ENCODE measurements at regions not wholly inside any gene's neighbourhood (a gene's known extent, or its start where the extent isn't known, plus 50 kb on each side); places are given as distances from the start of the nearest gene placed in this dataset.
"Not testable (repeated sequence)": the region's sequence is repeated elsewhere in the genome, so short reads cannot be mapped to it uniquely, and the experiment has no call there.

DNA sequence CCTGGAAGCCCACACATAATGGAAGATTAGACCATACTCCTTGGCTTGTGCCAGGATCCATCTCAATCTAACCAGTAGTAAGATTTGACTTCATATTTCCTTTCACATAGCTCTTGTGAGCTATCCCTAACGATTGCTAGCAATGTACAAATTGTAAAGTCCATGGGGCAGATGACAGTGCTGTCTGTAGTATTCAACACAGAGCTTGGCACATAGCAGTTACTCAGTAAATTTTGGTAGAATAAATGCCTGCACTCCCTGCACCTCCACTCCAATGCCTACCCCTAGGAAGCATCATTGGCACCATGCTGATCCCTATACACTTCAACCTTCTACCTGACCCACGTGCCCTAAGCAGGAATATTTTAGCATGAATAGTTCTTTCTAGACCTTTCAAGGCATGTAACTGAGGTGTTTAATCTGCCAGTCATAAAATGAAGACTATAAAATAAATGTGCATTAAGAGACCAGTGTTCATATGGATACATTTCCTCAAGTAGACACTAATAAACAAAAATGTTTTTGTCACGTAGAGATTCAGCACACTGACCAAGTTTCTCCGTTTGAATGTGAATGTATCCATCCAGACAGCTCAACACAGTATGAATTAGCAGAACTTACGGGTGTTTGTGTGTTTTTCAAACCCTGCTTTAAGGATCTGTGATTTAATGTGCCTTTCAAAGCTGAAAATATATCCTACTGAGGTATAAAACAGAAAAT is 98.8 kb downstream of the BMP4 start:
- DNase-seq, result no peak

DNA sequence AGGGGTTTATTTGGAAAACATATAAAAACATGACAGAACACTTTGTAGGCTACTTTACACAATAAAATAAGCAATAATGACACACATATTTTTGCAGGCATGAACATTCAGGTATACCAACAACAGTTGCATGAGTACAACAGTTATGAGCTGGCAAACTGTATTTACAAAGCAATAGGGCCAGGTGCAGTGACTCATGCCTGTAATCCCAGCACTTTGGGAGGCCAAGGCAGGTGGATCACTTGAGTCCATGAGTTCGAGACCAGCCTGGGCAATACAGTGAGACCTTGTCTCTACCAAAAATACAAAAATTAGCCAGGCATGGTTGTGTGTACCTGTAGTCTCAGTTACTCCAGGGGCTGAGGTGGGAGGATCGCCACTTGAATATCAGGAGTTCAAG is 101.1 kb downstream of the BMP4 start:
- DNase-seq, result no peak

DNA sequence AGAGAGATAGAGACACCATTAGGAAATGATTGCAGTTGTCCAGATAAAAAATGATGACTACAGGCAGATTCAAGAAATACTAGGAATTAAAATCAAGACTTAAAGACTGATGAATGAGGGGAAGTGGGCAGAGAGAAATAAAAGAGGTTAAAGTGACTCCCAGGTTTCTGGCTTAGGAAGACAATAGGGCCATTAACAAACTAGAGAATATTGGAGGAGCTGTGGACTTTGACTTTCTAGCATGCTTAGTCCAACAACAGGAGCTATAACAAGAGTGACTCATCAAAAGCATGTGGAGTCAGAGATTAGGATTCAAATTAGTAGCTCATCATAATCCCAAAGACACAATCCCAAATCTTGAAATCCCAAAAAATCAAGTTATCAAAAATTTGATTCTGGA is 101.5 kb downstream of the BMP4 start:
- no peak for DNase-seq

DNA sequence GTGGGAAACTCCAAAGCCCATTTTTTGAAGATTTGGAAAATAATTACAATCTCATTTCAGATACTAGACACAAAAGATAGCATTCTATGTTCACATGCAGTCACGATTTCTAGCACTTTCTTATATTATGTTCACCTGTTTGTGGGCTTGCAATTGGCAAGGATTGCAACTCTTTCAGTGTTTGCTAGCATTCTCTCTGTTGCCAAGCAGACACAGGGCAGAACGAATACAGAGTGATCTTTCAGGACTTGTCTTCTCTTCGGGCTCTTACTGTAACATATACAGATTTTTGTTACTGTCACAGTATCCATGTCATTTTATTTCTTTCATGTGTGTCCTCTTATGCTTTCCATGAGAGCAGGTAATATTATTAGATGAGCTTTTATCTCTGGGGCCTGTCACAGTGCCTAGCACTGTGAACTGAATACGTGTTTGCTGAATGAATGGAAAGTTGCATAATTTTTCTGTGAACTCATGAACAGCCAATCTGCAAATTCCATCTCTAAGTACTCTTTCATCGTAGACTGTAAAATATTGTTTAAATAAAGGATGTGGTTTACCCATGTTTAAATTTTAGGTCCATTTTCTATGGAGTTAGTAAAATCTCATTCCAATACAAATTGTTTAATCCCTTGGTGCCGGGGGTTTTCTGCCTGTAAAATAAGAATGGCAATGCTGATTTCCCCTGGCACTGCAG is 105.1 kb downstream of the BMP4 start:
- DNase-seq, result no peak

DNA sequence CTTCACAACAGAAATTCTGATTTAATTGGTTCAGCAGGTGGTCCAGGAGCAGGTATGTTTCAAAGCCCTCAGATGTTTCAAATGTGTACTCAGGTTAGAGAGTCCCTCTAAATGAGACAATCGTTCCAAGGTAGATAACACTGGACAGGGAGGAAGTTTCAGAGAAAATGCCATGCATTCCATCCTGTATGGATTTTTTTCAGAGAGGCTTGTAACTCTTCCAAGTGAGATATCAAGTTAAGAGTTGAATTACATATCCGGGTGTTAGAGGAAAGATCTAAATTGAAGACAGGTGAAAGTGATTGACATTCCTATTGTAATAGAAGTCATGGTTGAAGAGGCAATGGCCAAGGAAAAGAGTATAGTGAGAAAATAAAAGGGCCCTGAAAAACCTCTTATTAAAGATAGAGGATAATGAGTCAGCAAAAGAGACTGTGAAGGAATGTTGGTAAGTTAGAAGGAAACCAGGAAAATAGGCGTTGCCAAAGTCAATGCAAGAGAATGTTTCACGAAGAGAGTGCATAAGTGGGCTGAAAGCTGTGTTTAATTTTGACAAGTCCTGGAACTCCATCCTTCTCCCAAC is 105.8 kb downstream of the BMP4 start:
- DNase-seq, result no peak

DNA sequence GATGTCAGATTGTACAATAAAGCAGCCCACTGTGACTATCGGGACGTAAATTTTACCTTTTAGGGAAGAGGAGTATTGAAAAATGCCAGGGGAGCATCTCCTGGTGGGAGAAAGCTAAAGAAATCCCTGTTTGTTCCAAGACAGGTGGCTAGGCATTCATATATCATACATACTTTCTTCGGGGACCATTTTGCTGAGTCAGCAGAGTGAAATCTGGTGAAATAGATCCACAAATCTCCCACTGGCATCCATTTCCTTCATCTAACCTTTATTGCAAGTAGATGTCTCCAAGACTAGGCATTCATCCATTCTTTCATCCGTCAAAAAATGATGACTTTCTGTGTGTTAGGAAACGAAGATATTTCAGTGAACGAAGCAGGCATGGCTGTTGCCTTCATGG is 107.1 kb downstream of the BMP4 start:
- DNase-seq, result no peak

DNA sequence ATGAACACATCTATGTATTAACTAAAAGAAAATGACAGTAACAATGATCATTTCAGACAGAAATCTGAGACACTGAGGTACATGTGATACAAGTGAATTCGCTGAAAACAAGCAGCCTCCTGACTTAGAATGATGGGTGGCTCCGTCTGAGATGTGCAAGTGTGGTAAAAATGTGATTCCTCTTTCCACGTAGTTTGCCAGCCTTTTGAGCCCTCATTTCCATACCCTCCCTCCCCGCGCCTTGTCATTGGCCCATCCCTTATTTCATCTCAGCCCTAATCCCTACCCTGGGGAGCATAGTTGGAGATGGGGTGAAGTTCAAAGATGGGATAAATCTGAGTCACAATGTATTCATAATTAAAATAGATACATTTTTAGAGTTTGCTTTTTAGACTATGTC is 107.8 kb downstream of the BMP4 start:
- no peak for DNase-seq

DNA sequence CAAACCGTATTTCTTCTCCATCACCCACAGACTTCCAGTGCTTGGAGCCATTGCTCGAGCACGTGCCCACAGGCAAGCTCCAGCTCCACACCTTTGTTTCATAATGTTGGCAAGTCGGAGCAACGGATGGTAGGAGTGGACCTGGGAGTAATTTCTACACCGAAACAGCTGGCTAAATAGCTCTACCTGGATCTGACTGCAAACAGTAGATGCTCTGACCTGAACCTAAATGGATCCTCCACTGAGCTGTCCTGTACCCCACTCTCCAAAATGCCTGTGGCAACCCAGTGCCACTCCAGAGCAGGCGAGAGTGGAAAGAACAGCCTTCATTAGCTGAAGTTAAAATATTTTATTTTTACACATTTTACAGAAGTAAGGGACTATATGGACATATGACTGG is 108.7 kb downstream of the BMP4 start:
- no peak for DNase-seq

DNA sequence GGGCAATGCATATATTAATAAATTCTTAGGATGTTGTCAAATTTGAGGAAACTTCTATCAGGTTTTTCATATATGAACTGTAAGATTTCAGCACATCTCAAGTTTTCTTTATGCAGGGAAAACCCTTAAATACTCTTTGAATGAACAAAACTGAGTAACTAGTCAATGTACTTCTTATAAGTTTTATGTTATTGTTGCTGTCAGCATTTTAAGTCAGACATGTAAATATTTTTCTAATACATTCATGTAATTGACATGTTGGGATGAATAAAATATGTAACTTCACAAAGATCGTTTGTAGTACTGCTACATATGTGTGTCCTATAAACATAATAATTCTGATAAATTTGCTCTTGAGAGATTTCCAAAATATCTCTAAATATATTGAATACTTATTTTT is 109.6 kb downstream of the BMP4 start:
- no peak for DNase-seq

DNA sequence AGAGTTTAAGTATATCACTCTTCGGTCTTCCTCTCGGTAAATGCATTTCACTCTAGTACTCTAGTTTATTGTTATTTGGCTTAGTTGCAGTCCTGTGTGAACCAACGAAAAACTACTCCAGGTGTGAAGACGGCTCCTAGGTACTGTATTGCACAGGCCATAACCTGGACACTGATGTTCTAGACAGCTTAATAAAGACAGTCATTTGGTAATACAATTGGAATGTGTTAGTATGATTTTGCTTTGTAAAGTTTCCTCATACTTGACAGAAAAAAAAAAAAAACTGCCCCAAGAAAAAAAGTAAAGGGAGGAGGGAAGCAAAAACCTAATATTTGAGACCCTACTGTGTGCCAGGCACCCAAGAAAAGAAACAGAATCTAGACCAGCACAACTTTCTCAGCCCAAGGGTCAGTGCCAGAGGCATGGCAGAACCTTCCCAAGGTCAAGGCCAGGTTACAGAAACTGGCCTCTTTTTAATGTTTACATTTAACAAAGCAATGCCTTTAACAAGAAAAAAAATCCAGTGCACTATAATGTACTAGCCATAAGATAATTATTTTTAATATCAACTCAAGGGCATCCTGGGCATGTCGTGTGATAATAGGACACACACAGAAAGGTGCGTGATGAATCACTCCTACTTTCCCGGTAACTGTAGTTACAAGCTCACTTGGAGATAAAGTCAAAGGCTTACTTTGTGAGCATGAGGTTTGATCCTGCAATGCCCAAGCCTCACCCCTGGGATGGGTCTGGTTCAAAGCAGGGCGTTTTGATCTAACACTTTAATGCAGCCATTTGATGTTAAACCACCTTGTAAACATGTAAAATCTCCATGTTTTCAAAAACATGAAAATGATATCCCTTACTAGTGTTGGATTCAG is 110.6 kb downstream of the BMP4 start:
- no peak for DNase-seq

DNA sequence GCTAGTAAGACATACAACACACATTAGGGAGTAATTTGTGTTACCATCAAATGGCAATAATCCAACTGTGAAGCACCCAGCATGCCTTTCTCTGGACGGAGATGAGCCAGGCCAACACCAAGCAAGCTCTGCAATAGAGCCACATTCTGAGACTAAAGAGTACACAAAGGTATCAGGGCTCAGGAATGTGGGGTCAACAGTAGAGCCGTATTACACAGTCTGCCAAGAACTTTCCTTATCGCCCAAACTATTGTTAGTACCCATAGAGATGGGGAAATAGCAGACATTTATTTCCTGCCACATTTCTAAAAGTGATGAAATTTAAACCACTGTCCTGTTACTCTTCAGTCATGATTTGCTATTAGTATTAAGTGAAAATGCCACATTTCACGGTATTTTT is 113.7 kb downstream of the BMP4 start:
- no peak for DNase-seq

DNA sequence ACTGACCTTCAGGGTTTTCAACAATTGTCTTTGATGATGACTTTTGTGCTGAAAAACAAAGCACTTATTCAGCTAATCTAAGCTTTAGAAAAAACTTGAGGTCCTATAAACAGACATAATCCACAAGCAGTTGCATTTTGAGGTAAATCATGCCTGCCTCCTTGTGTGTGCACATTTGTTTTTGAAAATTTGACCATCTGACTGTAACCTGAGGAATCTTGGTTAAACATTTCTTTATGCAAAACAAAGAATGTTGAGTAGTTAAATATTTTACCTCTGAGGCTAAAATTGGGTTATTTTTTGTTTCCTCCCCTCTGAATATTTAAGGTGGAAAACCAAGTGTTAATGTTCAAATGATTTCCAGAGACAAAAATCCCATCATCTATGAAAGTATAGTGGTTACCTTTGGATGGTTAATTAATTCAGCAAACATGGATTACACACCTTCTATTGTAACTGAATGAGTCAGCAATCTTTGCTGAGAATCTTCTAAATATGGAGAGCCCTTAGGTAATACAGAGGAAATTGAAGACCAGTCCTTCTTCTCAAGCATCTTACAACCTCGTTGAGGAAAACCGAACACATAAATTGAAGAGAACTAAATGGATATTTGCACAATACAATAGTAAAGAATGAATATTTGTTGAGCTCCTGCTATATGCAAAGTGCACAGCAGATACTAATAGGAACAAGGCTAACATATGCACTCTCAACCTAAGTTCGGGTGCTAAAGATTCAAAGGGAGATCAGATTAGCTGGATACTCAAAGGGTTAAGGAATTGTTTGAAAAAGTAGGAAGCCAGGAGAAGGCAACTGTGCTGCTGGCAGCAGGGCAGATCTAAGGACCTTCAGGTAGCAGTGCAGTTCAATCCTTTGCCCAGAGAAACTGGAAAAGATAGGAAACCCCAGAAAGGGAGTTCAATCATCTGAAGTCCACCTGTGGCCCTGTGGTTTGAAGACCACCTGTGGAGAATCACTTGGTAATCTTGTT is 115.2 kb downstream of the BMP4 start:
- DNase-seq, result no peak

DNA sequence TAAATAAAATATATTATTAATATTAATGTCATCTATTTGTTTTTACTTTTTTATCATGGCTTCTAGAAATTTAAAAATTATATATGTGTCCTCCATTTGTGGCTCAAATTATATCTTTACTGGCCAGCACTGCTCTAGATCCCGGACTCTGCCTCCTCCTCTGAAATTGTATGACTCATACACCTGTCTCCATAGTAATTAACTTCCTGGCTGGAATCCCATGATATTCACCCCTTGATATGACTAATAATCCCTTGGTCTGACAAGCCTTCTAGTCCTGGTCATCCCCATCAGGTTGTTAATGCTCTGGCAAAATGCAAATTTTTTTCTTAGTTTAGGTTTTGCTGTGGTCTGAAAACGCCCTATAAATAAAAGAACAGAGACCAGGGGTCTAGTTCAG is 116.2 kb downstream of the BMP4 start:
- DNase-seq, result no peak

DNA sequence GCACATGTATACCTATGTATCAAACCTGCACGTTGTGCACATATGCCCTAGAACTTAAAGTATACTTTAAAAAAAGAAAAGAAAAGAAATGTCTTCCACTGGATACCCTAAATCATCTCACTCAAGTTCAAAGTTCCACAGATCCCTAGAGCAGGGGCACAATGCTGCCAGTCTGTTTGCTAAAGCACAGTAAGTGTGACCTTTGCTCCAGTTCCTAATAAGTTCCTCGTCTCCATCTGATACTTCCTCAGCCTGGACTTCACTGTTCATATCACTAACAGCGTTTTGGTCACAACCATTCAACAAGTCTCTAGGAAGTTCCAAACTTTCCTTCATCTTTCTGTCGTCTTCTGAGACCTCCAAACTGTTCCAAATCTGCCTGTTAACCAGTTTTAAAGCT is 118.3 kb downstream of the BMP4 start:
- DNase-seq, result no peak

DNA sequence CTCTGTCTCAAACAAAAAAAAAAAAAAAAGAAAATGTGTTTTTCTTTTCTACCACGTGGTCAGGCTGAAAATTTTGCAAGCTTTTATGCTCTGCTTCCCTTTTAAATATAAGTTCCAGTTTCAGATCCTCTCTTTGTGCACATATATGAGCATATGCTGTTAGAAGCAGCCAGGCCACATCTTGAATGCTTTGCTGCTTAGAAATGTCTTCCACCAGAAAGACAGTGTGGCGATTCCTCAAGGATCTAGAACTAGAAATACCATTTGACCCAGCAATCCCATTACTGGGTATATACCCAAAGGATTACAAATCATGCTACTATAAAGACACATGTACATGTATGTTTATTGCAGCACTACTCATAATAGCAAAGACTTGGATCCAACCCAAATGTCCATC is 119.0 kb downstream of the BMP4 start:
- DNase-seq, result not testable (repeated sequence)

DNA sequence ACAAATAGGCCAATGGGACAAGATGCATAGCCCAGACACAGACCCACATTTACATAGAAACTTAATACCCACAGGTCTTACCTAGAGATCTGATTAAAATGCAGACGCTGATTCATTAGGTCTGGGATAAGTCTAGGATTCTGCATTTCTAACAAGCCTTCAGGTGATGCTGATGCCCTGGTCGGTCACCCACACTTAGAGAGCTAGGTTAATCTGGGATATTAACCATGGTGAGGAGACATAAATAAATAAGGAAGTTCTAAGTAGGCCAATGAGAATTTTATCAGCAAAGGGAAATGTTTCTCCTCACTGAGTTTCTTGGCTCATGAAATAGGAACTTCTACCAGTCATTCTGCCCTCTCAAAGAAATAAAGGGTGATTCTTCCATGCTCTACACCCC is 120.1 kb downstream of the BMP4 start:
- no peak for DNase-seq

DNA sequence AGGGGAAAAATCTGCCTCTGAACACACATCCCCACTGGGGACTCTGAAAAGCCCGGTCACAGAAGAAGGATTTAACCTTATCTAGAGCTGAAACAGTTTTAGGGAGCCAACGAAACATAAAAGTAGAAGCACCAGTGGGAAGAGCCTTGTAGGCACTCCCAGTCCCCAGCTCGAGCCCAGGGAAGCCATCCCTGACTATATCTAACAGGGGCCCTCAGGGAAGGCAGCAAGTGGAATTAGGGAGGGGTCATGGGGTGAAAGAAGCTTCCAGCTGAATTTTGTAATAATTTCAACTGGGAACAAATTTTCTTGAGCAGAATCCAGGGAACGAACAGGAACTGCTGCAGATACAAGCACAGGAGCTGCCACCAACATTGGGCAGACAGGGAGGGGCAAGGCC is 127.8 kb downstream of the BMP4 start:
- DNase-seq, result no peak

DNA sequence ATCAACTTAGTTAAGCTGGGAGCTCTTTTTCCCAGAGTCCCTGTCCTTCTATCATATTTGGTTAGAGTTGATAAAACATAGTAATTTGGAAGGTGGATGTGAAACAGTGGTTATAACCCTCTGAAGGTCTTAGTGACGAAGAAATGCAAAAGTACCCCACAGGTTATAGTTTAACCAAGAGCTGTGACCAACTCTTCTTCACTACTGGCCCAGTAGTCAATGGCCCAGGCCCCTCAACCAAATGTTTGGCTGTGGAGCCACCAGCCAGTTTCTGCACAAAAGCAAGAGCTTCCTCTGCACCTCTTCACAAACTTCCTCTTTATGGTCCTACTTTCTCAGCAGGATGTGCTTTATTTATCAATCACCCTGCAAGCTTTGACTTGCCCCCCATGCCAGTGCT is 132.6 kb downstream of the BMP4 start:
- no peak for DNase-seq

DNA sequence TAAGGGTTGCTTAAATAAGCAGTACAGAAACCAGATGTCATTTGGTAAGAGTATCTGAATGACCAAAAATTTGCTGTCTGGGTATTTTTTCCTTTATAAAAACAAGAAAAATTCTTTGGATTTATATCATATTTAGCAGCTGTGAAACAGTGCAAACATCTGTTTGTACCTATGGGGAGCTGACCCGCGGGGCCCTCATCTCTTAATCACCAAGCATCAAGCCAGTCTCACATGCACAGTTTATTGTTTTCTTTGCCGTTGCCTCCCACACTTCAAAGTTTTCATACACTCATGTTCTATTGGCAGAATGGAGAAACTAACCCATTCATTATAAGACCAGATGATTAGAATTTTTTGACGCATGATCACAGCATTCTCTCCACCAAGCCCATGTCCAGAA is 142.2 kb downstream of the BMP4 start:
- no peak for DNase-seq

DNA sequence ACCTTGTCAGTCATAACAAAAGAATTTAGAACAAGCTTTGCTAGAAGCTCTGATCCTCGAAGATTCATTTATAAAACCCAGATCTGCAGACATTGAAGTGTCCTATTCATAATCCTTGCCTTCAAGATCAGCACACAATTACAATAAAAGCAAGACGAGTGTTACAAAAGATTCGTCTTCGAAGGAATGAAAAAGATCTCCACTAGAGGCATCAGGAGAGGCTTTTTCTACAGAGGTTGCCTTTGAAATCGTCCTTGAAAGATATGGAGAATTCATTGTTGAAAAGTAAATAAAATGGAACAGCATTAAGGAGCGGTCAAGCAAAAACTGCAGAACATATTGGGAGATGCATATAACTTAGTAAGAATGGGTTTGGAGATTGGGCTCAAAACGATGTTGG is 146.4 kb downstream of the BMP4 start:
- DNase-seq, result no peak

DNA sequence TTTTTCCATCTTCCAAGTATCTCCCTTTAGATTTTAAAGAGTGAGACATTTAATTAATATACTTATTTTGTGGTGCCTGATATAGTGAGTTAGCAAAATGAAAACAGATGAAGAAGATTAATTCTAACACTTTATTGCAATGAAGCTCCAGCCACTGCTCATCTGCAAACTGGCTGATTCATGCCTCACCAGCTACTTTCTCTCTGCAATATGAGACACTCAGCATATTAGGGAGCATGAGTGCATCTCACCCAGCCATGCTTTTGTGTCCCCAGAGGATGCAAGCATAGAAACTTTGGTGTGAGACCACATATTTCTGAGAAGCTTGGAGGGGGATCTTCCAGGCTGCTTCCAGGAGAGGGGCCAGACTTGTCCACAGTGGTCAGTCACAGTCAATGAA is 148.6 kb downstream of the BMP4 start:
- no peak for DNase-seq

DNA sequence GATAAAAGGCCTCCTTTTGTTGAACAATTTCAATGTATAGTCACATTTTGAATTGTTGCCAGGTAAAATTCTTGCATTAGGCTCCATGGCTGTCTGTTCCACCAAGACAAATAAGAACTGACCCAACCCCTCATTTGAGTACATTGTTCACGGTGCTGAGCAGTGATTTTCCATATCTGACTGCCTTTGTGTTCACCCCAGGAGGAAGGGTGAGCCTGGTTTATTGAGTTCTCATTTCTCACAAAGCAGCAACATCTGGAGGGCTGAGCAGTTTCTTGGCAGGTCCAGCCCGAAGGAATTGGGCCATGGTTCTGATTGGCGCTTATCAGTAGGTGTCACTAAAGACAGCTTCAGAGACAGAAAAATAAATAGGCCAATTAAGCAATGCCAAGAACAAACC is 149.1 kb downstream of the BMP4 start:
- no peak for DNase-seq

Measured in right kidney (tissue), 1 donor.